RWPE1 (cell line): ENCODE measurements at regions not wholly inside any gene's neighbourhood (a gene's known extent, or its start where the extent isn't known, plus 50 kb on each side); places are given as distances from the start of the nearest gene placed in this dataset.
A peak's percentile ranks its signal among the peaks of the same experiment; 100 is the strongest.
"Not testable (repeated sequence)": the region's sequence is repeated elsewhere in the genome, so short reads cannot be mapped to it uniquely, and the experiment has no call there.

ENCODE experiments used
- CTCF ChIA-PET: fragments of 350-600 bp; sonication (Branson Sonifier 250); formaldehyde crosslinking; extraction: SDS; loops from one replicate; lab custom pipeline; 2021; lab: Yijun Ruan, JAX
- POLR2A ChIA-PET: fragments of 400-600 bp; formaldehyde crosslinking; extraction: SDS; loops from one replicate; lab custom pipeline; 2020; ENCODE audit warnings: antibody characterized with exemption; ENCODE audit not compliant: low non-redundant PET; lab: Yijun Ruan, JAX
- DNase-seq: peaks from one replicate; pipeline ENCODE4 v3.0.0; 2012; ENCODE audit warnings: low spot score
- H3K27ac ChIP-seq: fragments of 450-650 bp; 2 replicates; pipeline ENCODE4 v1.5.1; 2017
- CTCF ChIP-seq: fragments of 450-650 bp; conservative IDR thresholded peaks from 2 replicates; pipeline ENCODE4 v1.5.1; 2017; ENCODE audit warnings: low read depth, mild to moderate bottlenecking

GRCh38 chr4:148539387-148539786, 97.2 kb upstream of the NR3C2 start:
- H3K27ac ChIP-seq: no peak overlapping the region
- POLR2A ChIA-PET: no interaction called here
- CTCF ChIA-PET: no interaction called here
- no peak for TF ChIP-seq CTCF
- DNase-seq: no peak

GRCh38 chr4:148533851-148534250, 91.6 kb upstream of the NR3C2 start:
- DNase-seq, H3K27ac ChIP-seq, POLR2A ChIA-PET, CTCF ChIA-PET: not testable (repeated sequence)

- ChIA-PET CTCF (no interaction called here), POLR2A (no interaction called here)
- no peak overlapping the region for H3K27ac ChIP-seq
- no peak for DNase-seq
- TF ChIP-seq CTCF: no peak
These were observed 87.9 kb upstream of the NR3C2 start for GRCh38 chr4:148530114-148530513.

DNA sequence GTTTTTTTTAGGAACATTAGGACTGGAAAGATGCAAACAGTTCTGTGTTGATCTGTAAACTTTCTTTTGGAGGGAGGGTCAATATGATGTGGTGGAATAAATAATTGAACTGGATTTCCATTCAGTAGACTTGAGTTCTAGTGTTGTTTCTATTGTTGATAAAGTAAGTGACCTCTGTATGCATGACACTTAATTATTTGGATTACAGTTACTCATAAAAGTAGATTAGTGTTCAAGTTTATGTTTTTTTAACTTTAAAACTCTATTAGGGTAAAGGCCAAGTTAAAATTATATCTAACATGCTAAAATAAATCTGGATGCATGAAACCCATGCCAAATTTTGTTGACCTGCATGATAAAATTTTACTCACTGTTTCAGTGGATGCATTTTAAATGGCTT, 85.4 kb upstream of the NR3C2 start:
- no peak for TF ChIP-seq CTCF
- no peak for DNase-seq
- POLR2A ChIA-PET: no interaction called here
- CTCF ChIA-PET: interaction anchor here (0.6 kb wide), 1 partner anchor 315 kb away, joined by 6 read pairs; no protein-coding TSS in a partner anchor
- no peak overlapping the region for H3K27ac ChIP-seq

DNA sequence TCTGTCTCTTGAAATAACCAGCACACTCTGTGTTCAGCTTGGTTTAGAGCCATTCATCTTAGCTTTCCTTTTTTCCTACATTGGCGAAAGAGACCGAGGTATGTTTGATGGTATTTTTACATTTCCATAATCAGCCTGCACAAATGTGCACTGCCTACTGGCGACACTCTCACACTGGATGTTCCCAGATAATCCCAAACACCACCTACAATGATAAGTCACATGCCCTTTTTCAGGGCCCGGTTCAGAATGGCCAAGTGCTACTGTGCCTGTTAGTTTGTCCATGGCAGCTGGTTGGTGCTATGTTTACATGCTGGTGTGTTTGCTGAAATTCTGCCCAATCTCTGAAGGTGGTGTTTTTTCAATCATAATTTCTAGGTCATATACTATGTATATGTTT, 80.8 kb upstream of the NR3C2 start:
- H3K27ac ChIP-seq: no peak overlapping the region
- TF ChIP-seq CTCF: no peak
- no peak for DNase-seq
- ChIA-PET POLR2A (no interaction called here), CTCF (no interaction called here)

DNA sequence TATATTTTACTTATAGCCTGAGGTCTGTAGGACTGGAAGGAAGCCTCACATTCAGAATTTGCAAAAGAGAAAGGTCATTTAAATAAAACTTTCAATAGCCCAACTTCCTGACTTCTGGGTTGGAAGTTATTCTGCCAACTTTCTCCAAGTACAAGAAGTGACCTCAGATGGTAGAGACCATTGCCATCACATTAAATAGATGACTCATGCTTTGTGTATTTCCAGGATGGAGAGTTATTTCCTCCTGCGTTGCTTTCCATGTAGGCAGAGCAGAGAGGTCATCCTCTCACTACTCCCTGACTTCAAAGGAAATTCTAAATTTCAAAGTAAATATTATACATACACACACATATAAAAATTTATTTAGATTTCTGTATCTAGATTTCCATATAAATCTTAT, 73.0 kb upstream of the NR3C2 start:
- DNase-seq: peak; percentile 28

DNA sequence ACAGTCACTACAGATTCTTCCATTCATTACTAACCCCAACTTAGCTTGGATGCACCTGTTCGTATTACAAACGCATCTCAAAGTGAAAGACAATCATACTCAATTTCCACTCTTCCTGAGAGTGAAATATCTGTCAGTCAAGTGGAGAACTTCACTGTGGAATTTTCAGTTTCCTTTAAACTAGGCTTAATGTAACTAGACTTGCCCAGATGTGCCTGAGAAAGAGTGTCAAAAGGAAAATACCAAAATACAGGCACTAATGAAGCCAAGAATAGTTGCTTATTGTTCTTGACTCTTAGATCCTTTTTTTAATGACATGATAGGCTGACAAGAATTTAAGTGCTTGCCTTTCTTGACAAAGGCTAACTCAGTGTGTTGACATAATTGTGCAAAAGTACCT, 72.4 kb upstream of the NR3C2 start:
- ChIA-PET CTCF (no interaction called here), POLR2A (no interaction called here)
- H3K27ac ChIP-seq: no peak overlapping the region
- DNase-seq: no peak
- no peak for TF ChIP-seq CTCF

More for the DNA sequence above, 73.0 kb upstream of the NR3C2 start:
- H3K27ac ChIP-seq: no peak overlapping the region
- POLR2A ChIA-PET: no interaction called here
- TF ChIP-seq CTCF: no peak
- CTCF ChIA-PET: no interaction called here
